ENCODE measurements at regions not wholly inside any gene's neighbourhood (a gene's known extent, or its start where the extent isn't known, plus 50 kb on each side); places are given as distances from the start of the nearest gene placed in this dataset.

- intact Hi-C loops (cut with micrococcal nuclease) = no loop called here
- Histone ChIP-seq H3K27me3 (ENCODE audit: control insufficient read depth in 2 of 2, insufficient read depth in 2 of 2, low read length in 2 of 2) (no peaks in the 10 kb centered on the region), H3K27ac (ENCODE audit: insufficient read depth, low read depth, low read length) (no peak overlapping the region), H4K20me1 (replicated peaks; ENCODE audit: control insufficient read depth, extremely low read depth, insufficient read depth, low read length) (no peaks in the 10 kb centered on the region), H3K4me3 (replicated peaks in 1 of 3; ENCODE audit: insufficient read depth in 1 of 3, low read depth in 1 of 3, low read length in 3 of 3) (no peak overlapping the region), H3K4me1 (ENCODE audit: control insufficient read depth, extremely low read depth, insufficient read depth, low read length) (no peaks in the 10 kb centered on the region), H2AFZ (ENCODE audit: low read depth, low read length) (no peak overlapping the region), H3K4me2 (ENCODE audit: insufficient read depth, low read length) (no peak overlapping the region), H3K36me3 (ENCODE audit: control insufficient read depth in 2 of 2, extremely low read depth in 1 of 2, insufficient read depth in 2 of 2, low read length in 2 of 2) (no peaks in the 10 kb centered on the region), H3K9me1 (replicated peaks; ENCODE audit: control insufficient read depth, extremely low read depth, insufficient read depth, low read length) (no peaks in the 10 kb centered on the region), H3K9ac (replicated peaks; ENCODE audit: extremely low read depth, insufficient read depth, low read length) (no peak overlapping the region), H3K79me2 (ENCODE audit: control insufficient read depth, insufficient read depth, low read length) (no peaks in the 10 kb centered on the region), H3K9me3 (replicated peaks; ENCODE audit: control insufficient read depth, insufficient read depth, low read length) (no peaks in the 10 kb centered on the region)
- POLR2A ChIA-PET = no interaction called here
- FAIRE-seq (no peak), DNase-seq (ENCODE audit: low read depth, low spot score) (no peak)
- TF ChIP-seq GATA2 (IDR thresholded peaks at IDR 0.05; ENCODE audit: insufficient read depth, insufficient read length, low read depth, low read length) (no peak), MYC (IDR thresholded peaks at IDR 0.05; ENCODE audit: low read depth, low read length) (no peak)
- dilution Hi-C loops (cut with MboI; ENCODE audit: extremely low pct_ligation_motif_present, low sequenced_read_pairs) = no loop called here
- CTCF ChIA-PET = interaction anchor here (1.2 to 2.0 kb wide), 3 partner anchors 28 to 83 kb away, joined by 3 to 6 read pairs (median 4); no protein-coding TSS in a partner anchor
- no TSS peak for BruUV-seq (replicated peaks)
Measured at GRCh38 chr3:124605781-124606579, 124.3 kb upstream of the UMPS start.

GRCh38 chr3:124607163-124607562 is 123.1 kb upstream of the UMPS start:
- Histone ChIP-seq H3K79me2 (ENCODE audit: control insufficient read depth, insufficient read depth, low read length) (no peaks in the 10 kb centered on the region), H3K9ac (replicated peaks; ENCODE audit: extremely low read depth, insufficient read depth, low read length) (no peak overlapping the region), H3K27ac (ENCODE audit: insufficient read depth, low read depth, low read length) (no peak overlapping the region), H3K4me1 (ENCODE audit: control insufficient read depth, extremely low read depth, insufficient read depth, low read length) (no peaks in the 10 kb centered on the region), H2AFZ (ENCODE audit: low read depth, low read length) (no peak overlapping the region), H4K20me1 (replicated peaks; ENCODE audit: control insufficient read depth, extremely low read depth, insufficient read depth, low read length) (no peaks in the 10 kb centered on the region), H3K36me3 (ENCODE audit: control insufficient read depth in 2 of 2, extremely low read depth in 1 of 2, insufficient read depth in 2 of 2, low read length in 2 of 2) (no peaks in the 10 kb centered on the region), H3K9me1 (replicated peaks; ENCODE audit: control insufficient read depth, extremely low read depth, insufficient read depth, low read length) (no peaks in the 10 kb centered on the region), H3K4me3 (replicated peaks in 1 of 3; ENCODE audit: insufficient read depth in 1 of 3, low read depth in 1 of 3, low read length in 3 of 3) (no peak overlapping the region), H3K27me3 (ENCODE audit: control insufficient read depth in 2 of 2, insufficient read depth in 2 of 2, low read length in 2 of 2) (no peaks in the 10 kb centered on the region), H3K9me3 (replicated peaks; ENCODE audit: control insufficient read depth, insufficient read depth, low read length) (no peaks in the 10 kb centered on the region), H3K4me2 (ENCODE audit: insufficient read depth, low read length) (no peak overlapping the region)
- dilution Hi-C loops (cut with MboI; ENCODE audit: extremely low pct_ligation_motif_present, low sequenced_read_pairs) = no loop called here
- BruUV-seq (replicated peaks) = no TSS peak
- peak; percentile 80 for FAIRE-seq
- no peak for TF ChIP-seq EZH2 (IDR thresholded peaks at IDR 0.05; ENCODE audit: borderline replicate concordance, low read depth, low read length, severe bottlenecking)
- no peak for TF ChIP-seq JUN (IDR thresholded peaks at IDR 0.05; ENCODE audit: borderline replicate concordance, insufficient read depth, insufficient read length, low read depth)
- DNase-seq (ENCODE audit: low read depth, low spot score) = peak; percentile 46
- ChIA-PET POLR2A (no interaction called here), CTCF (interaction anchor here (1.7 kb wide), 1 partner anchor 27 kb away, joined by 4 read pairs; no protein-coding TSS in a partner anchor)
- intact Hi-C loops (cut with micrococcal nuclease) = no loop called here
